ENCODE measurements at regions not wholly inside any gene's neighbourhood (a gene's known extent, or its start where the extent isn't known, plus 50 kb on each side); places are given as distances from the start of the nearest gene placed in this dataset.
A peak's percentile ranks its signal among the peaks of the same experiment; 100 is the strongest.

DNA sequence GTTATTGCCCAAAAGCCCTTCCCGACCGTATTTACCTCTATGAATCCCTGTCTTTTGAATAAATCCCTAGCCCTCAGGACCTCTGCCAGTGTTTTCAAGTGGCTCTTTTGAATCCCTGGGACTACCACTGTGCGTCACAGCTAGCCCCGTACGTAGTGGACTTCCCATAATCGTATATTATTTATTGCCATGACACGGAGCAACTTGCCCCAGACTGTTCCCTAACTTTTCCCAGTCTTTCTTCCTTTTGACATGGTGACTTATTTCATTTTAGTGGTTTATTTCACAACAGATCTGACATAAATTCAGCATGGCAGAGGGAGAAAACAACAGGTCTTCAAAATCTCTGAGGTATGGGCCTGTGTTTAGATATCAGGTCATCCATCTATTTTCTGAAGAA, 318.6 kb upstream of the KLF6 start:
- Histone ChIP-seq H3K4me3 (no peak overlapping the region), H3K27me3 (replicated peaks) (no peaks in the 10 kb centered on the region), H3K4me1 (replicated peaks) (peaks cover 3% of the 10 kb centered on the region), H3K27ac (no peak overlapping the region), H3K36me3 (no peaks in the 10 kb centered on the region), H3K9me3 (replicated peaks) (no peaks in the 10 kb centered on the region)
- no peak for DNase-seq (ENCODE audit: low read depth in 1 of 2, low spot score in 2 of 2)

DNA sequence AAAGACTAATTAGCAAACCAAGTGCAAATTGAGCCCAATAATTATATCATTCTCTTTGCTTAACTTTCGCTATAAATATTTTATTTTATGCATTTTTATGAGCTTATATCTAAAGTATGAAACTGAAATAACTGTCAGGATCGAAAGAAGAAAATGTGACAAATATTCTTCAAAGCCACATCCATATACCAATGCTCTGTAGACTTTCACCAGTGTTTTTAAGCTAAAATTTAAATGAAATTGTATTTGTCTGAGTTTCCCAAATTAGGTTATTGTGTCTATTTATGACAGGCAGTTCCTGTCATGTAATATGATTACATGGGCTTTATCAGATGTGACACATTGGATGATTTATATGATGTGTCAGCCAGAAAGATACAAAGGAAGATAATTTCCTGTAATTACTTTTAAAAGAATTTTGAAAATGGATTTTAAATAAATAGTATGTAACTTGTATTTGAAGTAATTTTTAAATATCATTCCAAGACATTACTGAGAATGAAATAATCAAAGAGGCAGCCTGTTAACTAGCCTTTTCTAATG, 317.9 kb upstream of the KLF6 start:
- no peaks in the 10 kb centered on the region for H3K27me3 ChIP-seq (replicated peaks)
- H3K36me3 ChIP-seq: no peaks in the 10 kb centered on the region
- no peak overlapping the region for H3K4me3 ChIP-seq
- DNase-seq (ENCODE audit: low read depth in 1 of 2, low spot score in 2 of 2): no peak
- H3K27ac ChIP-seq: no peak overlapping the region
- H3K4me1 ChIP-seq (replicated peaks): no peaks in the 10 kb centered on the region
- H3K9me3 ChIP-seq (replicated peaks): no peaks in the 10 kb centered on the region

DNA sequence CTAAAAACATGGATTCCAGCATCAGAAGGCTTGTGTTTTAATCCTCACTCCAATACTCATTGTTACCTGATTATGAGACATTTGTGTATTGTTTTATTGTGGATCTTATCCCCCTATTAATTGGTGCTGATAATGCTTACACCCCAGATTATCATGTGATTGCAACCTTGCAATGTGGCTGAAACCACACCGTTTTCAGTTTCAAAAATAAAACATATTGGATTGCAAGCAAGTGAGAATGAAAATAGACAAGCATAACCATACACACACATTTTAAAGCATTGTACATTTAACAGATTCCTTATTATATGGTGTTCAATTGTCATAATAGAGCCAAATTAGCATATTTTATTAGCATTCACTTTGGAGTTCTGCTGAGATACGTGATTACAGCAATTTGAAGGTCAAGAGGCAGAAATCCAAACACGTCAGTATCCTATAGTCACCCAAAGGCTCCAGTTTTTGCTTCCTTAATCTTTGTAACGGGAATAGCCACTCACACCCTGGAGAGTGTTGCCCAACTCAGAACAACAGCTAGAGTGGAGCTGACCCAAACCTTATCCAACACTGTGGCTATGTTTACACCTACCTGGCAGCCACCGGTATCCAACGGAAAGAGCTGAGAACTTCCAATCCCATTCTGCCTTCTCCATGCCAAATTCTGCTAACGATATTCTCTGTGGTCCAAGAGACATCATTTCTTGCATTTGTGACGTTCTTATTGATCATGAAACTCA, 317.1 kb upstream of the KLF6 start:
- Histone ChIP-seq H3K27me3 (replicated peaks) (no peaks in the 10 kb centered on the region), H3K36me3 (no peaks in the 10 kb centered on the region), H3K9me3 (replicated peaks) (no peaks in the 10 kb centered on the region), H3K4me1 (replicated peaks) (no peaks in the 10 kb centered on the region), H3K27ac (no peak overlapping the region), H3K4me3 (no peak overlapping the region)
- no peak for DNase-seq (ENCODE audit: low read depth in 1 of 2, low spot score in 2 of 2)

DNA sequence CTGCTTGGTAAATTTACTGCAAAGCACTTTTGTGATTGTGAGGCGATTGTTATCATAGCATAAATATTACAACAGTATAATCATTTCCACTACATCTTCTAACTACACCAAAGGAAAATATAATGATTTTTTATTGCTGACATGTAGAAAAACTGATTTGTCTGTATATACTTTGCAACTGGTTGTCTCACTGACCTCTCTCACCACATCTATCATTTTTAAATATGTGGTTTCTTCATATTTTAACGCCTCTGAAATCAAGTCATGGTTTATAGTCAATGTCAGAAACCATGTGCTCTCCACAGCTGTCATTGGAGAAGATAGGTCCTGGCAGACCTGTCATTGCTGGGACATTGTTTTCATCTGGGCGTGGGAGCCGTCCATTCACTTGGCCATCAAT, 315.4 kb upstream of the KLF6 start:
- Histone ChIP-seq H3K36me3 (no peaks in the 10 kb centered on the region), H3K4me3 (no peak overlapping the region), H3K27ac (no peak overlapping the region), H3K9me3 (replicated peaks) (no peaks in the 10 kb centered on the region), H3K27me3 (replicated peaks) (no peaks in the 10 kb centered on the region), H3K4me1 (replicated peaks) (no peaks in the 10 kb centered on the region)
- no peak for DNase-seq (ENCODE audit: low read depth in 1 of 2, low spot score in 2 of 2)

DNA sequence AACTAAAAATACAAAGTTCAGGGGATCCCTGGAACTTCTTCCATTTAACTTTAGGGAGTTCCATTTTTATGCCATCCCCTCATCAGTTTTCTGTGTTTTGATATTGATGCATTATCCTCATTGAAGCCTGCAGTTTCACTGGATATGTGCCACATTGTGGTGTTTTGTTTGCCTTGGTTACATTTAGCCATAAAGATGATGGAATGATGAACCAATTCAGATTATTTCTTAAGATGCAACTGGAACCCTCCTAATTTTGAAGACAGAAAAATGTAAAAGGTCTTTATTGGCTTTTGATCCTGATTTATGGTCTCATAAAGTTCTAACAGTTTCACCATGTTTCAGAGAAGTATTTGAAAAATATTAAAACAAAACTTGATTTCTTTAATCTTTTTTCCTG, 314.2 kb upstream of the KLF6 start:
- H3K36me3 ChIP-seq: no peaks in the 10 kb centered on the region
- no peaks in the 10 kb centered on the region for H3K9me3 ChIP-seq (replicated peaks)
- no peak overlapping the region for H3K4me3 ChIP-seq
- no peaks in the 10 kb centered on the region for H3K27me3 ChIP-seq (replicated peaks)
- no peak for DNase-seq (ENCODE audit: low read depth in 1 of 2, low spot score in 2 of 2)
- no peak overlapping the region for H3K27ac ChIP-seq
- H3K4me1 ChIP-seq (replicated peaks): no peaks in the 10 kb centered on the region

GRCh38 chr10:4095166-4095917, 310.3 kb upstream of the KLF6 start:
- no peaks in the 10 kb centered on the region; the same call in 1 of the 2 replicates for H3K4me1 ChIP-seq (replicated peaks)
- H3K27ac ChIP-seq: no peak overlapping the region
- H3K36me3 ChIP-seq: no peaks in the 10 kb centered on the region
- no peaks in the 10 kb centered on the region for H3K9me3 ChIP-seq (replicated peaks)
- no peak overlapping the region for H3K4me3 ChIP-seq
- H3K27me3 ChIP-seq (replicated peaks): no peaks in the 10 kb centered on the region
- no peak for DNase-seq (ENCODE audit: low read depth in 1 of 2, low spot score in 2 of 2)

DNA sequence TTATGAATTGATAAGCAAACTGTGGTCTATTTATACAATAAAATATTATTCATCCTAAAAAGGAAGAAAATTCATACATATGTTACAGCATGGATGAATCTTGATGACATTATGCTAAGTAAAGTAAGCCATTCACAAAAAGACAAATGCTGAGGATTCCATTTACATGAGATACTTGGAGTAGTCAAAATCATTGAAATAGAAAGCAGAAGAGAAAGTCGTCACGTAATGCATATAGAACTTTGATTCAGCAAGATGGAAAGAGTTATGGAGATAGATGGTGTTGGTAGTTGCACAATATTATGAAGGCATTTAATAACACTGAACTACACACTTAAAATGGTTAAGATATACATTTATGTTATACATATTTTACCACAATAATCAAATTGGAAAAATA, 309.7 kb upstream of the KLF6 start:
- Histone ChIP-seq H3K4me1 (replicated peaks) (no peaks in the 10 kb centered on the region; the same call in 1 of the 2 replicates), H3K4me3 (no peak overlapping the region), H3K36me3 (no peaks in the 10 kb centered on the region), H3K27me3 (replicated peaks) (no peaks in the 10 kb centered on the region), H3K9me3 (replicated peaks) (no peaks in the 10 kb centered on the region), H3K27ac (no peak overlapping the region)
- DNase-seq (ENCODE audit: low read depth in 1 of 2, low spot score in 2 of 2): no peak

- H3K9me3 ChIP-seq (replicated peaks): no peaks in the 10 kb centered on the region
- no peaks in the 10 kb centered on the region; the same call in 1 of the 2 replicates for H3K4me1 ChIP-seq (replicated peaks)
- no peaks in the 10 kb centered on the region for H3K27me3 ChIP-seq (replicated peaks)
- no peak overlapping the region for H3K27ac ChIP-seq
- H3K4me3 ChIP-seq: no peak overlapping the region
- H3K36me3 ChIP-seq: no peaks in the 10 kb centered on the region
- no peak for DNase-seq (ENCODE audit: low read depth in 1 of 2, low spot score in 2 of 2)
Observed at GRCh38 chr10:4093438-4093837, 308.4 kb upstream of the KLF6 start.

GRCh38 chr10:4088354-4089066, 303.5 kb upstream of the KLF6 start:
- Histone ChIP-seq H3K4me3 (no peak overlapping the region), H3K36me3 (no peaks in the 10 kb centered on the region), H3K4me1 (replicated peaks) (peaks cover 7% of the 10 kb centered on the region; the same call in 1 of the 2 replicates), H3K9me3 (replicated peaks) (no peaks in the 10 kb centered on the region), H3K27me3 (replicated peaks) (no peaks in the 10 kb centered on the region), H3K27ac (no peak overlapping the region)
- no peak for DNase-seq (ENCODE audit: low read depth in 1 of 2, low spot score in 2 of 2)

DNA sequence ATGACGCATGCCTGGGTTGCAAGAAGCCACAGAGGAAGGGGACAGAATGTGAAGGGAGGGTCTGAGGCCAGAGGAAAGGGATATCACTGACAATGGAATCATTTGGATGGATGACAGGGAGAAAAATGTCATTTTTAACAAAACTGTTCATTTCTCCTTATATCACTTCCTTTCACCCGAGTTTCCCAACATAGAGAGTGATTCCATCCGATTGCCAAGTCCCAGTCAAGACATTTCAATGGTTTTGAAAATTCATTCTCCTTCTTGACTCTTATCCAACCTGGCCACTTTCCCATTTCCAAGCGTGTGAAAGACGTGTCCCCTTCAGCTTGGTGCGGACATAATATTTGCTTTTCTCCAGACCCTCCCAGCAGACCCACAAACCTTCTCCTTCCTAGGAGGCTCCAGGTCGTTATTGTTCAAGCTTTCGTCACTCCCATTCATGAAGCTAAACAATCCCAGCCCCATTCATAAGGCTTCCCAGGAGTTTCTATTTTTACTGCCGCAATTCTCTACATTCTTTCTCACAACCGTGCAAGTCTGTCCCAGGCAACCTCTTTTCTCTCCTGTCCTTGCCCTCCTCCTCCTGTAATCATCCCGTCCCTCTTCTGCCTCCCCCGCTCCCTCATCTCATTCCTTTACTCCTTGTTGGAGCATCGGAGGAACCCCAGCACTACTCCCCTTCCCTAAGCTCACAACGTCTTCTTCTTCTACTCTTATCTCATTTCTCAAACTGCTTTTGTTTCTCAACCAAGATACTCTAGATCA, 301.3 kb upstream of the KLF6 start:
- Histone ChIP-seq H3K27ac (no peak overlapping the region), H3K9me3 (replicated peaks) (no peaks in the 10 kb centered on the region), H3K36me3 (no peaks in the 10 kb centered on the region), H3K27me3 (replicated peaks) (no peaks in the 10 kb centered on the region), H3K4me1 (replicated peaks) (peaks cover 12% of the 10 kb centered on the region), H3K4me3 (no peak overlapping the region)
- DNase-seq (ENCODE audit: low read depth in 1 of 2, low spot score in 2 of 2): peak in 1 of 2 experiments; percentile 33

DNA sequence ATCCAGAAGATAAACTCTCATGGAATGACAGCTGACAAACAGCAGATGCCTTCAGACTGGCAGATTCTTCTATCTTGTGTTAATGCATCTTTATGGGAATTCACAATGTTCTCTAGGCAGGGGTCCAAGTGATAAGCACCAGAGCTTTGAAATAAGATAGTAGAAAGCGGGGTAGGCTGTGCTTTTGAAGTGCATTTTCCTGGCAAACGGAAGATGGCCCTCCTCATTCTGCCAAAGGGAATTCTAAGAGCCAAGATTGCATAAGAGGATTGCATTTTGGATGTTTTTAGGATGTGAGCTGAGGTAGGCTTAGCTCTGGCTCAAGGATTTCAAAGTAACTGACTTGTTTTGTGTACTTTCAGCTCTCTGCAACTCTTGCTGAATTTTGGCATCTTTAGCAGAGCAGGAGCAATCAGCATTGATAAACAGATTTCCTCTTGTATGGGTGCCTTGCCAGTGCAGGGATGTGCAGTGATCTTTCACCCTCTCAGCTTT, 298.5 kb upstream of the KLF6 start:
- H3K4me1 ChIP-seq (replicated peaks): peaks cover 12% of the 10 kb centered on the region
- H3K4me3 ChIP-seq: no peak overlapping the region
- H3K27ac ChIP-seq: no peak overlapping the region
- H3K27me3 ChIP-seq (replicated peaks): no peaks in the 10 kb centered on the region
- H3K9me3 ChIP-seq (replicated peaks): no peaks in the 10 kb centered on the region
- DNase-seq (ENCODE audit: low read depth in 1 of 2, low spot score in 2 of 2): no peak
- H3K36me3 ChIP-seq: no peaks in the 10 kb centered on the region

- Histone ChIP-seq H3K4me3 (no peak overlapping the region), H3K27ac (no peak overlapping the region)
- DNase-seq (ENCODE audit: low read depth in 1 of 2, low spot score in 2 of 2): no peak
Observed at GRCh38 chr10:4082861-4083260, 297.9 kb upstream of the KLF6 start.

GRCh38 chr10:4081685-4082111, 296.7 kb upstream of the KLF6 start:
- Histone ChIP-seq H3K36me3 (no peaks in the 10 kb centered on the region), H3K27ac (no peak overlapping the region), H3K4me1 (replicated peaks) (peaks cover 9% of the 10 kb centered on the region), H3K4me3 (no peak overlapping the region), H3K27me3 (replicated peaks) (no peaks in the 10 kb centered on the region), H3K9me3 (replicated peaks) (no peaks in the 10 kb centered on the region)
- DNase-seq (ENCODE audit: low read depth in 1 of 2, low spot score in 2 of 2): no peak

More at GRCh38 chr10:4082861-4083260, 297.9 kb upstream of the KLF6 start:
- no peaks in the 10 kb centered on the region for H3K36me3 ChIP-seq
- H3K4me1 ChIP-seq (replicated peaks): peaks cover 12% of the 10 kb centered on the region
- H3K27me3 ChIP-seq (replicated peaks): no peaks in the 10 kb centered on the region
- H3K9me3 ChIP-seq (replicated peaks): no peaks in the 10 kb centered on the region
